ENCODE measurements at regions not wholly inside any gene's neighbourhood (a gene's known extent, or its start where the extent isn't known, plus 50 kb on each side); places are given as distances from the start of the nearest gene placed in this dataset.
"Not testable (repeated sequence)": the region's sequence is repeated elsewhere in the genome, so short reads cannot be mapped to it uniquely, and the experiment has no call there.

DNA sequence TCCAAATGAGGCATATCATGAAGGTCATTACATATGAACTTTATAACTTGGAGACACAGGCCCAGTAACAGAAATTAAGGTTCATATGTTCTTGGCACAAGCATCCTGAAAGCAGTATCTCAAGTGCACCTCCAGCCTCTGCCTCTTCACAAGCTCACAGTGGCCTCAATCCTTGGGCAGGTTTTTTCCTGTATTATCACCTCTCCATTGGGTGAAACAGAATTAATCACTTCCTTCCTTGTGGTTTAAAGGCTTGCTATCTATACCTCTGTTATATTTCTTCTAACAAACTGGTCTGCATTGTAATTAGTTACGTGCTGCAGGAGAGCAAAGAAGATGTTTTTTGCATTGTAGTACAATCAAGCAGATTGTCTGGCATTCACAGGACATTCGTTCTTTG is 471.0 kb downstream of the FOXD4L4 start:
- not testable (repeated sequence) for H3K36me3 ChIP-seq (ENCODE audit: control insufficient read depth in 4 of 4, insufficient read depth in 3 of 4, low read depth in 1 of 4, low read length in 3 of 4); H3K9me3 ChIP-seq (ENCODE audit: control insufficient read depth in 4 of 4, low read length in 3 of 4); H3K4me3 ChIP-seq (ENCODE audit: low read depth in 1 of 3, low read length in 3 of 3); DNase-seq (ENCODE audit: low spot score); H3K9ac ChIP-seq (ENCODE audit: low read depth in 1 of 2, low read length in 2 of 2); H3K27me3 ChIP-seq (ENCODE audit: control insufficient read depth in 4 of 4, insufficient read depth in 4 of 4, low read length in 3 of 4); H3K27ac ChIP-seq (ENCODE audit: low read depth in 1 of 2, low read length in 2 of 2); H3K4me1 ChIP-seq (ENCODE audit: control insufficient read depth in 4 of 4, insufficient read depth in 4 of 4, low read length in 3 of 4)
- WGBS = no CpG with 5 or more reads among the region's 2 CpGs

DNA sequence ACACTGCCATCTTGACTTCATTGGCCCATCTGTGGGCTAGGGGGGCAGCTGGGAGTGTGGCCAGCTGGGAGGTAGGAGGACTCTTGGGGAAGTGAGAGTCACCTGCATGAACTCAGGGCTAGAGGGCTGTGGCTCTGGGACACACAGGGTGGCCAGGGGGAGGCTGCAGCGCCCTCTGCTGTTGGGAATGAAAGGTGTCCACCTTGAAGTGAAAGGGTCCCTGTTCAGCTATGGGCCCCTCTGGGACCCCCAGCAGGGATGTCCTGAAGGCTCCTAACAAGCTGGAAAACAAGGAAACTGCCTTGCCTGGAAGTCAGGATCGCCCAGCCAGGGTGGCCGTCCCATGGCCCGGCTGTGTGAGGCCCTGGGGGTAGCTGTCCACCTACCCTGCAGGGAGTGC is 507.8 kb downstream of the FOXD4L4 start:
- not testable (repeated sequence) for H3K9ac ChIP-seq (ENCODE audit: low read depth in 1 of 2, low read length in 2 of 2); H3K9me3 ChIP-seq (ENCODE audit: control insufficient read depth in 4 of 4, low read length in 3 of 4); H3K36me3 ChIP-seq (ENCODE audit: control insufficient read depth in 4 of 4, insufficient read depth in 3 of 4, low read depth in 1 of 4, low read length in 3 of 4); H3K27me3 ChIP-seq (ENCODE audit: control insufficient read depth in 4 of 4, insufficient read depth in 4 of 4, low read length in 3 of 4); DNase-seq (ENCODE audit: low spot score); H3K4me1 ChIP-seq (ENCODE audit: control insufficient read depth in 4 of 4, insufficient read depth in 4 of 4, low read length in 3 of 4); H3K27ac ChIP-seq (ENCODE audit: low read depth in 1 of 2, low read length in 2 of 2); H3K4me3 ChIP-seq (ENCODE audit: low read depth in 1 of 3, low read length in 3 of 3)
- 69% methylated on average over 4 of the region's 4 CpGs for WGBS

DNA sequence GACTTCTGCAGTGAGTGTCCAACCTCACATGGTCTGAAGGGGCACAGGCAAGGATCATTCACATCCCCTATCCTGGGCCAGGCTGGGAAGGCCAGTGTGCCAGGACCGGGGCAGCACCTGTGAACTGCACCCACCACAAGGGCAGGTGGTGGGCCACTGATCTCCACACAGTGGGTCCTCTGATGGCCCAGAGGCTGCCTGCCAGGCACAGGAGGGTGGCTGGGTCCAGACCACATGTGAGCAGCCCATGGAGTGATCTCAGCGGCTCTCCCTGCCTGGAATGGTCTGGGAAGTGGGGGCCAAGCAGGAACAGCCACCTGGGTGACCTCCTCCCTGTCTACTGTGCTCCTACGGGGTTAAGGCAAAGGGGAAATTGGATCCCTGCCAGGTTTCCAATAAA is 508.5 kb downstream of the FOXD4L4 start:
- not testable (repeated sequence) for H3K36me3 ChIP-seq (ENCODE audit: control insufficient read depth in 4 of 4, insufficient read depth in 3 of 4, low read depth in 1 of 4, low read length in 3 of 4); DNase-seq (ENCODE audit: low spot score); H3K4me3 ChIP-seq (ENCODE audit: low read depth in 1 of 3, low read length in 3 of 3); H3K4me1 ChIP-seq (ENCODE audit: control insufficient read depth in 4 of 4, insufficient read depth in 4 of 4, low read length in 3 of 4); H3K9ac ChIP-seq (ENCODE audit: low read depth in 1 of 2, low read length in 2 of 2); H3K9me3 ChIP-seq (ENCODE audit: control insufficient read depth in 4 of 4, low read length in 3 of 4); H3K27ac ChIP-seq (ENCODE audit: low read depth in 1 of 2, low read length in 2 of 2); H3K27me3 ChIP-seq (ENCODE audit: control insufficient read depth in 4 of 4, insufficient read depth in 4 of 4, low read length in 3 of 4)
- 63% methylated on average over 3 of the region's 3 CpGs for WGBS

DNA sequence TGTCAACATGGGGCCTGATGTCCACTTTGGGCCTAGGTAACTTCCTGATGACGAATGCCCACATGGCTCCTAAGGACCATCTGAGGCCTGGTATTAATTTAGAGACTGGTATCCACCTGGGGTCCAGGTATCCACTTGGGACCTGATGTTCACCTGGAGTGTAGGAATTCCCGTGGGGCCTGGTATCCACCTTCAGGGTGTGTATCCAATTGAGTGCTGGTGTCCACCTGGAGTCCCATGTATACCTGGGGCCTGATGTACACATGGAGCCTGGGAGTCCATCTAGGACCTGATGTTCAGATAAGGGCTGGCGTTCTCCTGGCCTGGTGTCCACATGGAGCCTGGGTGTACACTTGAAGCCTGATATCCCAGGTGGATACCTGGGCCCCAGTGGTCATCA is 520.6 kb downstream of the FOXD4L4 start:
- DNase-seq (ENCODE audit: low spot score) = not testable (repeated sequence)

DNA sequence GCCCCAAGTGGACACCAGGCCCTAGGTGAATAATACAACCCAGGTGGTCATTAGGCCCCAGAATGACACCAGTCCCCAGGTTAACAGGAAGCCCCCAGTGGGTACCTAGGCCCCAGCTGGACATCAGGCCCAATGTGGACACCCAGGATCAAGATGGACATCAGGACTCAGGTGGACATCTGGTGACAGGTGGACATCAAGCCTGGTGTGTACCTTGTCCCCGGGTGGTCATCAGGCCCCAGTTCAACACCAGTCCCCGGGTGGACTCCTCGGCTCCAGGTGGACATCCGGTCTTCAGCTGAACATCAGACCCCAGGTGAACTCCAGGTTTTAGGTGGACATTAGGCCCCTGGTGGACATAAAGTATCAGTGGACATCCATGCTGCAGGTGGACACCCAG is 524.6 kb downstream of the FOXD4L4 start:
- not testable (repeated sequence) for H3K4me3 ChIP-seq (ENCODE audit: low read depth in 1 of 3, low read length in 3 of 3); H3K9me3 ChIP-seq (ENCODE audit: control insufficient read depth in 4 of 4, low read length in 3 of 4); H3K36me3 ChIP-seq (ENCODE audit: control insufficient read depth in 4 of 4, insufficient read depth in 3 of 4, low read depth in 1 of 4, low read length in 3 of 4); H3K9ac ChIP-seq (ENCODE audit: low read depth in 1 of 2, low read length in 2 of 2); DNase-seq (ENCODE audit: low spot score); H3K27me3 ChIP-seq (ENCODE audit: control insufficient read depth in 4 of 4, insufficient read depth in 4 of 4, low read length in 3 of 4); H3K4me1 ChIP-seq (ENCODE audit: control insufficient read depth in 4 of 4, insufficient read depth in 4 of 4, low read length in 3 of 4); H3K27ac ChIP-seq (ENCODE audit: low read depth in 1 of 2, low read length in 2 of 2)
- WGBS = 97% methylated on average over 4 of the region's 4 CpGs

More for the DNA sequence above, 520.6 kb downstream of the FOXD4L4 start:
- not testable (repeated sequence) for H3K4me3 ChIP-seq (ENCODE audit: low read depth in 1 of 3, low read length in 3 of 3); H3K36me3 ChIP-seq (ENCODE audit: control insufficient read depth in 4 of 4, insufficient read depth in 3 of 4, low read depth in 1 of 4, low read length in 3 of 4); H3K9ac ChIP-seq (ENCODE audit: low read depth in 1 of 2, low read length in 2 of 2); H3K9me3 ChIP-seq (ENCODE audit: control insufficient read depth in 4 of 4, low read length in 3 of 4); H3K27me3 ChIP-seq (ENCODE audit: control insufficient read depth in 4 of 4, insufficient read depth in 4 of 4, low read length in 3 of 4); H3K4me1 ChIP-seq (ENCODE audit: control insufficient read depth in 4 of 4, insufficient read depth in 4 of 4, low read length in 3 of 4); H3K27ac ChIP-seq (ENCODE audit: low read depth in 1 of 2, low read length in 2 of 2)
- WGBS = 98% methylated on average over 2 of the region's 3 CpGs

DNA sequence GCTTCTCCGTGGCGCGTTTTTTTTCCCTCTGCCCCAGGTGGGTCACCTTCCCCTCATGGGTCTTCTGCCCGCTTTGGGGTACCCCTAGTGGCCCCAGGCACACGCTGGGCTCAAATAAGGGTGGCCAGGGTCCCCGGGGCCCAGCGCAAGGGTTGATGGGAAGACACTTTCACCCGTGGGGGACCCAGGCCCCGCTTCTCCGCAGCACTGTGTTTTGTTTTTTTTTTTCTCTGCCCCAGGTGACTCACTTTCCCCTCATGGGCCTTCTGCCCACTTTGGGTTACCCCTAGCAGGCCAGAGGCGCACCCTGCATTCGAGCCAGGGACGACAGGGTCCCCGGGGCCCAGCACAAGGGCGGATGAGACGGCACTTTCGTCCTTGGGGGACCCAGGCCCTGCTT is 526.7 kb downstream of the FOXD4L4 start:
- H3K27ac ChIP-seq (ENCODE audit: low read depth in 1 of 2, low read length in 2 of 2); H3K9ac ChIP-seq (ENCODE audit: low read depth in 1 of 2, low read length in 2 of 2); H3K9me3 ChIP-seq (ENCODE audit: control insufficient read depth in 4 of 4, low read length in 3 of 4); H3K27me3 ChIP-seq (ENCODE audit: control insufficient read depth in 4 of 4, insufficient read depth in 4 of 4, low read length in 3 of 4); H3K4me1 ChIP-seq (ENCODE audit: control insufficient read depth in 4 of 4, insufficient read depth in 4 of 4, low read length in 3 of 4); DNase-seq (ENCODE audit: low spot score); H3K4me3 ChIP-seq (ENCODE audit: low read depth in 1 of 3, low read length in 3 of 3); H3K36me3 ChIP-seq (ENCODE audit: control insufficient read depth in 4 of 4, insufficient read depth in 3 of 4, low read depth in 1 of 4, low read length in 3 of 4): not testable (repeated sequence)
- WGBS = 95% methylated on average over 17 of the region's 17 CpGs

DNA sequence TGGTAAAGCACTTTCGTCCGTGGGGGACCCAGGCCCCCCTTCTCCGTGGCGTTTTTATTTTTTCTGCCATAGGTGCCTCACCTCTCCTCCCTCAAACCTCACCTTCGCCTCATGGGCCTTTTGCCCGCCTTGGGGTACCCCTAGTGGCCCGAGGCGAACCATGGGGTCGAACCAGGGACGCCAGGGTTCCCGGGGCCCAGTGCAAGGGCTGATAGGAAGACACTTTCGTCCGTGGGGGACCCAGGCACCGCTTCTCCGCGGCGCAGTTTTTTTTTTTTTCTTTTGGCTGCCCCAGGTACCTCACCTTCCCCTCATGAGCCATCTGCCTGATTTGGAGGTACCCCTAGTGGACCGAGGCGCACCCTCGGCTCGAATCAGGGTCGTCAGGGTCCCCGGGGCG is 527.8 kb downstream of the FOXD4L4 start:
- H3K4me3 ChIP-seq (ENCODE audit: low read depth in 1 of 3, low read length in 3 of 3); H3K9ac ChIP-seq (ENCODE audit: low read depth in 1 of 2, low read length in 2 of 2); H3K36me3 ChIP-seq (ENCODE audit: control insufficient read depth in 4 of 4, insufficient read depth in 3 of 4, low read depth in 1 of 4, low read length in 3 of 4); H3K4me1 ChIP-seq (ENCODE audit: control insufficient read depth in 4 of 4, insufficient read depth in 4 of 4, low read length in 3 of 4); H3K27me3 ChIP-seq (ENCODE audit: control insufficient read depth in 4 of 4, insufficient read depth in 4 of 4, low read length in 3 of 4); DNase-seq (ENCODE audit: low spot score); H3K27ac ChIP-seq (ENCODE audit: low read depth in 1 of 2, low read length in 2 of 2); H3K9me3 ChIP-seq (ENCODE audit: control insufficient read depth in 4 of 4, low read length in 3 of 4): not testable (repeated sequence)
- 88% methylated on average over 15 of the region's 24 CpGs for WGBS

DNA sequence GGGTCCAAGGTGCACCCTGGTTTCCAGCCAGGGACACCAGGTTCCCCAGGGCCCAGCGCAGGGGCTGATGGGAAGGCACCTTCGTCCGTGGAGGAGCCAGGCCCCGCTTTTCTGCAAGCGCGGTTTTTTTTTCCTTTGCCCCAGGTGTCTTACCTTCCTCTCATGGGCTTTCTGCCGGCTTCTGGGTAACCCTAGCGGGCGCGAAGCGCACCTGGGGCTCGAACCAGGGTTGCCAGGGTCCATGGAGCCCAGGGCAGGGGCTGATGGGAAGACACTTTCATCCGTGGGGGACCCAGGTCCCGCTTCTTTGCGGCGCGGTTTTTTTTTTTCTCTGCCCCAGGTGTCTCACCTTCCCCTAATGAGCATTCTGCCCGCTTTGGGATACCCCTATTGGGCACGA is 529.3 kb downstream of the FOXD4L4 start:
- H3K4me1 ChIP-seq (ENCODE audit: control insufficient read depth in 4 of 4, insufficient read depth in 4 of 4, low read length in 3 of 4); H3K9ac ChIP-seq (ENCODE audit: low read depth in 1 of 2, low read length in 2 of 2); H3K9me3 ChIP-seq (ENCODE audit: control insufficient read depth in 4 of 4, low read length in 3 of 4); H3K27ac ChIP-seq (ENCODE audit: low read depth in 1 of 2, low read length in 2 of 2); H3K36me3 ChIP-seq (ENCODE audit: control insufficient read depth in 4 of 4, insufficient read depth in 3 of 4, low read depth in 1 of 4, low read length in 3 of 4); H3K27me3 ChIP-seq (ENCODE audit: control insufficient read depth in 4 of 4, insufficient read depth in 4 of 4, low read length in 3 of 4); DNase-seq (ENCODE audit: low spot score): not testable (repeated sequence)
- peak overlapping the region in 2 of 3 donors; percentile 40 to 42 for H3K4me3 ChIP-seq (ENCODE audit: low read depth in 1 of 3, low read length in 3 of 3)
- 18% methylated on average over 14 of the region's 19 CpGs for WGBS

DNA sequence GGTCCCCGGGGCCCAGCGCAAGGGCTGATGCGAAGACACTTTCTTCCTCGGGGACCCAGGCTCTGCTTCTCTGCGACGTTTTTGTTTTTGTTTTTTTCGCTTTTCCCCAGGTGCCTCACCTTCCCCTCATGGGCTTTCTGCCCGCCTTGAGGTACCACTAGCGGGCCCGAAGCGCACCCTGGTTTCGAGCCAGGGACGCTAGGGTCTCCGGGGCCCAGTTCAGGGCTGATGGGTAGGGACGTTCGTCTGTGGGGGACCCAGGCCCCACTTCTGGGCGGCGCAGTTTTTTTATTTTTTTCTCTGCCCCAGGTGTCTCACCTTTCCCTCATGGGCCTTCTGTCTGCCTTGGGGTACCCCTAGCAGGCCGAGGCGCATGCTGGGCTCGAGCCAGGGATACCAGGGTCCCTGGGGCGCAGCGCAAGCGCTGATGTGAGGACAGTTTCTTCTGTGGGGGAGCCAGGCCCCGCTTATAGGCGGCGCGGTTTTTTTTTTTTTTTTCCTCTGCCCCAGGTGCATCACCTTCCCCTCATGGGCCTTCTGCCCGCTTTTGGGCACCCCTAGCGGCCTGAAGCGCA is 530.0 kb downstream of the FOXD4L4 start:
- not testable (repeated sequence) for H3K4me3 ChIP-seq (ENCODE audit: low read depth in 1 of 3, low read length in 3 of 3); H3K27ac ChIP-seq (ENCODE audit: low read depth in 1 of 2, low read length in 2 of 2); H3K4me1 ChIP-seq (ENCODE audit: control insufficient read depth in 4 of 4, insufficient read depth in 4 of 4, low read length in 3 of 4); DNase-seq (ENCODE audit: low spot score); H3K9me3 ChIP-seq (ENCODE audit: control insufficient read depth in 4 of 4, low read length in 3 of 4); H3K36me3 ChIP-seq (ENCODE audit: control insufficient read depth in 4 of 4, insufficient read depth in 3 of 4, low read depth in 1 of 4, low read length in 3 of 4); H3K9ac ChIP-seq (ENCODE audit: low read depth in 1 of 2, low read length in 2 of 2); H3K27me3 ChIP-seq (ENCODE audit: control insufficient read depth in 4 of 4, insufficient read depth in 4 of 4, low read length in 3 of 4)
- 31% methylated on average over 19 of the region's 31 CpGs for WGBS
